PC-9 (cell line): ENCODE measurements at regions not wholly inside any gene's neighbourhood (a gene's known extent, or its start where the extent isn't known, plus 50 kb on each side); places are given as distances from the start of the nearest gene placed in this dataset.

Experiments used
- EZH2 ChIP-seq: fragments of 200-600 bp; sonication (generic); IDR thresholded peaks from 2 replicates; pipeline ENCODE4 v1.8.0; 2017; ENCODE audit warnings: antibody characterized with exemption, low read depth
- TF ChIP-seq, protein P1 (sequence below): fragments of 200-600 bp; sonication (generic); conservative IDR thresholded peaks from 2 replicates; pipeline ENCODE4 v1.6.1; 2017; ENCODE audit warnings: mixed run types, antibody characterized with exemption, mild to moderate bottlenecking, moderate library complexity

DNA sequence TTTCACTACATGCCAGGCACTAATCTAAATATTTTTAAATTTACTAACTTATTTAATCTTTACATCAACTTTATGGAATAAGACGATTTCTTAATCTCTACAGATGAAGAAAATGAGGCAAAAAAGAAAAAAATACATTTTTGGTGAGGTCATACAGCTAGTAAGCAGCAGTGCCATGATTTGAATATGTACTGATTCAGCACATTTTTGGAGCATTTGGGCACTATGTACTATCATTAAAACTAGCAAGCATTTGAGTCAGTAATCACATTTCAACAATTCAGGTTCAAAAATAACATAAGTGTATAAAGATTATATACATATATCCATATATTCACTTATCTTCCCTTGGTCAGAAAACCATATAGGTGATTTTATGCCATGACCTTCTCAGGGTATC, 124.4 kb upstream of the TMTC1 start:
- TF ChIP-seq, protein P1, sequence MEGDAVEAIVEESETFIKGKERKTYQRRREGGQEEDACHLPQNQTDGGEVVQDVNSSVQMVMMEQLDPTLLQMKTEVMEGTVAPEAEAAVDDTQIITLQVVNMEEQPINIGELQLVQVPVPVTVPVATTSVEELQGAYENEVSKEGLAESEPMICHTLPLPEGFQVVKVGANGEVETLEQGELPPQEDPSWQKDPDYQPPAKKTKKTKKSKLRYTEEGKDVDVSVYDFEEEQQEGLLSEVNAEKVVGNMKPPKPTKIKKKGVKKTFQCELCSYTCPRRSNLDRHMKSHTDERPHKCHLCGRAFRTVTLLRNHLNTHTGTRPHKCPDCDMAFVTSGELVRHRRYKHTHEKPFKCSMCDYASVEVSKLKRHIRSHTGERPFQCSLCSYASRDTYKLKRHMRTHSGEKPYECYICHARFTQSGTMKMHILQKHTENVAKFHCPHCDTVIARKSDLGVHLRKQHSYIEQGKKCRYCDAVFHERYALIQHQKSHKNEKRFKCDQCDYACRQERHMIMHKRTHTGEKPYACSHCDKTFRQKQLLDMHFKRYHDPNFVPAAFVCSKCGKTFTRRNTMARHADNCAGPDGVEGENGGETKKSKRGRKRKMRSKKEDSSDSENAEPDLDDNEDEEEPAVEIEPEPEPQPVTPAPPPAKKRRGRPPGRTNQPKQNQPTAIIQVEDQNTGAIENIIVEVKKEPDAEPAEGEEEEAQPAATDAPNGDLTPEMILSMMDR: no peak
- no peak for TF ChIP-seq EZH2
